ENCODE measurements at regions not wholly inside any gene's neighbourhood (a gene's known extent, or its start where the extent isn't known, plus 50 kb on each side); places are given as distances from the start of the nearest gene placed in this dataset.

GRCh38 chr15:36447373-36447772 lies 132.1 kb upstream of the CDIN1 start:
- no peak for TF ChIP-seq CTCF (IDR thresholded peaks at IDR 0.05)
- no peak for TF ChIP-seq POLR2A (IDR thresholded peaks at IDR 0.05)
- no peak for TF ChIP-seq POLR2AphosphoS5 (IDR thresholded peaks at IDR 0.05; ENCODE audit: insufficient read depth in 1 of 2, low read depth in 1 of 2)

Data from vagina (tissue), 2 donors.